HFFc6 (cell line): ENCODE measurements at regions not wholly inside any gene's neighbourhood (a gene's known extent, or its start where the extent isn't known, plus 50 kb on each side); places are given as distances from the start of the nearest gene placed in this dataset.

Experiments
- DNase-seq: peaks from one replicate; pipeline ENCODE4 v3.0.0-alpha.2; 2018
- H3K27ac Mint-ChIP-seq: 2 replicates; pipeline ENCODE4 v1.8.0; 2020; ENCODE audit warnings: mild to moderate bottlenecking, mixed read lengths
- H3K27me3 Mint-ChIP-seq: 2 replicates; pipeline ENCODE4 v1.8.0; 2021; ENCODE audit warnings: mild to moderate bottlenecking, moderate library complexity, mixed read lengths; ENCODE audit not compliant: insufficient read depth
- H3K36me3 Mint-ChIP-seq: 2 replicates; pipeline ENCODE4 v1.8.0; 2021; ENCODE audit warnings: low read depth, mixed read lengths
- H3K4me1 Mint-ChIP-seq: 2 replicates; pipeline ENCODE4 v1.8.0; 2020; ENCODE audit warnings: low read depth, mixed read lengths
- H3K4me3 Mint-ChIP-seq: 2 replicates; pipeline ENCODE4 v1.8.0; 2020; ENCODE audit warnings: mild to moderate bottlenecking, moderate library complexity, mixed read lengths
- H3K9me3 Mint-ChIP-seq: 2 replicates; pipeline ENCODE4 v1.8.0; 2020; ENCODE audit warnings: mild to moderate bottlenecking, mixed read lengths
- TF ChIP-seq, protein P1 (sequence below): fragments of 200-600 bp; sonication (generic); IDR thresholded peaks from 2 replicates; pipeline ENCODE4 v1.5.0; 2021; ENCODE audit warnings: antibody characterized with exemption, mild to moderate bottlenecking

DNA sequence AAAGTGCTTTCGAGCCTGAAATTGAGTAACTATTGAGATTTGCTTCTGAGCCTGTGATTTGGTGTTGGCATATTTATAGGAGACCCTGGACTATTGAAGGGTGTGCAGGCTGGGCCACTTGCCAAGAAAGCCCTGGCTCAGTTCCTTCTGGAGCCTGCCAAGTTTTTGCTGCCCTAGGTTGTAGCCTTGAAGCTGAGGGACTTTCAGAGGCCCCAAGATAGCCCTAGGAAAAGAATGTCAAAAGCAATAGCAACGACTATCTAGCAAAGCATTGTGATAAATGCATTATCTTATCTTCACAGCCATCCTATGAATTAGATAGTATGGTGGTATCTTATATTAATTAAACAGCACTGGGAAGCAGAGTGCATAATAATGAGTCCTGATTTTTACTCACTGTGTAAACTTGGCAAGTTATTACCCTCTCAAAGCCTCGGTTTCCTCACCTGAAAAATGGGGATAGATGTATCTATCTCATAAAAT lies 473.7 kb upstream of the PODXL start:
- no peak for DNase-seq

DNA sequence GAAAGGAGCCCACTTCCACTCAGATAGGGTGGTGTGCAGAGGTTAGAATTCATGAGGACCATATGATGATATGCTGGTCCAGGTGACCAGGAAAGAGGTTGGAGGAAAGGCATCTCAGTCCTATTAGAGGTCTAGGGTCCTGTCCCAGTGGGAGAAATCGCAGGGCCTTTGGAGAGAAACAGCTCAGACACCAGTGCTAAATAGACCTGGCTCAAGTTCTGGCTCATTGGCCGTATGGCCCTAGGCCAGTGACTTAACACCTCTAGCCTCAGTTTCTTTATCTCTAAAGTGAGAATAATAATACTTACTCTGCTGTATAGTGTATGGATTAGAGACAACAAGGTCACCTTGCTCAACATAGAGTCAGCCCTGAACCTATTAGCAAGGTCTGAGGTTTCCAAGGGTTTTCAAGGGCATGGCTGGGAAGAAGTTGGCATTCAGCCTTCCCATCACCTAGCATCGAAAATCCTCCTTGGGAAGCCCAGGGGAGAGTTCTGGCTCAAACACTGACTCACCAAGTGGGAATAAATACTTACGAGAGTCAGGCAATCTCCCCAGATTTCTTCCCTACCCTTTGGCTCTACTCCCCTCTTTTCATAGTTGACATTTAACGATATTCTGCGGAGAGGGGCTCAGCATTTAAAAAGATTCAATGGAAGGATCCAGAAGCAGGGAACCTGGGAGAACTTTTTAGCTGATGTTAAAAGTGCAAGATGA lies 473.1 kb upstream of the PODXL start:
- DNase-seq = no peak
- Mint-ChIP-seq H3K27me3 (peaks cover 2% of the 10 kb centered on the region; the same call in 1 of the 2 replicates), H3K27ac (no peak overlapping the region), H3K4me1 (no peaks in the 10 kb centered on the region), H3K36me3 (no peaks in the 10 kb centered on the region), H3K4me3 (no peak overlapping the region), H3K9me3 (no peaks in the 10 kb centered on the region)
- TF ChIP-seq, protein P1, sequence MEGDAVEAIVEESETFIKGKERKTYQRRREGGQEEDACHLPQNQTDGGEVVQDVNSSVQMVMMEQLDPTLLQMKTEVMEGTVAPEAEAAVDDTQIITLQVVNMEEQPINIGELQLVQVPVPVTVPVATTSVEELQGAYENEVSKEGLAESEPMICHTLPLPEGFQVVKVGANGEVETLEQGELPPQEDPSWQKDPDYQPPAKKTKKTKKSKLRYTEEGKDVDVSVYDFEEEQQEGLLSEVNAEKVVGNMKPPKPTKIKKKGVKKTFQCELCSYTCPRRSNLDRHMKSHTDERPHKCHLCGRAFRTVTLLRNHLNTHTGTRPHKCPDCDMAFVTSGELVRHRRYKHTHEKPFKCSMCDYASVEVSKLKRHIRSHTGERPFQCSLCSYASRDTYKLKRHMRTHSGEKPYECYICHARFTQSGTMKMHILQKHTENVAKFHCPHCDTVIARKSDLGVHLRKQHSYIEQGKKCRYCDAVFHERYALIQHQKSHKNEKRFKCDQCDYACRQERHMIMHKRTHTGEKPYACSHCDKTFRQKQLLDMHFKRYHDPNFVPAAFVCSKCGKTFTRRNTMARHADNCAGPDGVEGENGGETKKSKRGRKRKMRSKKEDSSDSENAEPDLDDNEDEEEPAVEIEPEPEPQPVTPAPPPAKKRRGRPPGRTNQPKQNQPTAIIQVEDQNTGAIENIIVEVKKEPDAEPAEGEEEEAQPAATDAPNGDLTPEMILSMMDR = no peak

More for the DNA sequence above, 473.7 kb upstream of the PODXL start:
- TF ChIP-seq, protein P1 = no peak
- Mint-ChIP-seq H3K4me1 (no peaks in the 10 kb centered on the region), H3K27me3 (peaks cover 2% of the 10 kb centered on the region; the same call in 1 of the 2 replicates), H3K4me3 (no peak overlapping the region), H3K9me3 (no peaks in the 10 kb centered on the region), H3K27ac (no peak overlapping the region), H3K36me3 (no peaks in the 10 kb centered on the region)

DNA sequence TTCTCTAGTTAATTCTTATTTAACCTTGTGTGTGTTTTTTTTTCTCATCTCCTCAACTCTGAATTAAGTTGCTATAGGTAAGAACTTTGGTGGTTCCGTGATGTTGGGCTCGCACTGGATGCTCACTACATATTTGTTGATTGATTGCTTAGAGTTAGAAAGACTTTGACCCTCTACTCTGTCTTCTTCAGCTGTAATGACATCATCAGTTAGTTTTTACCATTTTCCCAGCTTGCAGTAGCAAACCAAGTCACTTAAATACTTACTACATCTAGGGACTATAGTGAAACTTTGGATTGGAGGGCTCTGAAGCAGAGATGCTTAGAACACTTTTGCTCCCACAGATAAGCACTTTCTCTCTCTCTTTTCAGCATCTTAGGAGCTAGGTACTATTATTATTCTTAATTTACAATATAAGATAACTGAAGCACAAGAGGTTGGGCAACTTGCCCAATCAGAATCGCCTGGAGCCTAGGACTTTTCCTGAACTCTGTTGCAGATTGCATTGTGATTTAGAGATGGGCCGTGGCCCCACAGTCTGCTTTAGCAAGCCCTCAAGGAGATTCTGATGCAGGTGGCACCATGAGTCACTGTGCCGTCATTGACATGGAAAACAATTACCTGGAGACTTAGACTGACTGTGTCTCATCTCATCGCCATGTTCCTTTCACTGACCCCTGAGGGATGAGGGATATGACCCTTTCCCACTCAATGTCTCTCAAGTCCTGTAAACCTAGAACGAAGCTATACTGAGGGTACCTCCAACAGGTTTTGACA lies 471.9 kb upstream of the PODXL start:
- TF ChIP-seq, protein P1 = no peak
- Mint-ChIP-seq H3K4me1 (no peaks in the 10 kb centered on the region), H3K4me3 (no peak overlapping the region), H3K9me3 (no peaks in the 10 kb centered on the region), H3K27ac (no peak overlapping the region), H3K27me3 (no peaks in the 10 kb centered on the region), H3K36me3 (no peaks in the 10 kb centered on the region)
- DNase-seq = no peak

DNA sequence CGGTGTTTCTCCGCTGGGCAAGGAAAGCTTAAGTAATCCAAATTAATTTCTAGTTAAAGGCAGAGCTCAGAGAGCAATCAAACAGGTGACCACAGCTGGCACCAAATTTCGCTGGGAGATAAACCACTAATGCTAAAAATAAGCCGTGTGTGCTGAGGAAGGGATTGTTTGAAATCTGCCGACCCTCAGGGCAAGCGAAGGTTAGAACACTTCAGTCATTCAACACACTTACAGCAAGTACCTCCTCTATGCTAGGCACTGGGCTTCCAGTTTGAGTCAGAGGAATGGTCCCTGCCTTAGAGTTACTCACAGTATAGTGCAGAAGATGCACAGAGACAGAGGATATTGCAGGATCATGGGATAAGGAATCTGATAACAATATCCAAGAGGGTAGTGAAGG lies 467.9 kb upstream of the PODXL start:
- Mint-ChIP-seq H3K9me3 (peaks cover 6% of the 10 kb centered on the region), H3K36me3 (no peaks in the 10 kb centered on the region), H3K27ac (no peak overlapping the region), H3K4me3 (no peak overlapping the region), H3K4me1 (no peaks in the 10 kb centered on the region), H3K27me3 (no peaks in the 10 kb centered on the region; the same call in 1 of the 2 replicates)
- no peak for DNase-seq
- TF ChIP-seq, protein P1 = no peak

DNA sequence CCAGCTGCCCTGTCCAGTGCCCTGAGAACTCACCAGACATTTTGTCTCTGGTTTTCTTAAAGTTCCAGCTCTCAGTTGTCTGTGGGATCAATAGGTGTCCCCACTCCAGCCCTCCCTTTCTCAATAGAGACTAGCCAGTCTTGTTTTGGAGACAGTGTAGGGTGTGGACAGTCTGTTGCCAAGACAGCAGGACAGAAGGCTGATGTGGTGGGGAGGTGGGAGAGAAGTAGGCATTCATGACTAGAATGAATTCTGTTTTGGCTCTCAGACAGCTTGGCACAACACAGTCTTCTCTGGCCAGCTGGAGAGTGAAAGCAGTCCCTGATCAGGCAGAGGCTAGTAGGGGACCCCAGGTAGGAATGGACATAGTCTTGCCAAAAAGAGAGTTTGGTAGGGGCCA lies 467.0 kb upstream of the PODXL start:
- Mint-ChIP-seq H3K4me3 (no peak overlapping the region), H3K4me1 (no peaks in the 10 kb centered on the region), H3K36me3 (no peaks in the 10 kb centered on the region), H3K9me3 (peaks cover 6% of the 10 kb centered on the region), H3K27me3 (peaks cover 2% of the 10 kb centered on the region), H3K27ac (no peak overlapping the region)
- DNase-seq = no peak
- TF ChIP-seq, protein P1 = no peak
